Umbilical cord (tissue), 1 donor: ENCODE measurements at regions not wholly inside any gene's neighbourhood (a gene's known extent, or its start where the extent isn't known, plus 50 kb on each side); places are given as distances from the start of the nearest gene placed in this dataset.

ENCODE experiments used
- DNase-seq: peaks from one replicate; pipeline ENCODE4 v3.0.0-alpha.2; 2015; ENCODE audit warnings: low spot score

DNA sequence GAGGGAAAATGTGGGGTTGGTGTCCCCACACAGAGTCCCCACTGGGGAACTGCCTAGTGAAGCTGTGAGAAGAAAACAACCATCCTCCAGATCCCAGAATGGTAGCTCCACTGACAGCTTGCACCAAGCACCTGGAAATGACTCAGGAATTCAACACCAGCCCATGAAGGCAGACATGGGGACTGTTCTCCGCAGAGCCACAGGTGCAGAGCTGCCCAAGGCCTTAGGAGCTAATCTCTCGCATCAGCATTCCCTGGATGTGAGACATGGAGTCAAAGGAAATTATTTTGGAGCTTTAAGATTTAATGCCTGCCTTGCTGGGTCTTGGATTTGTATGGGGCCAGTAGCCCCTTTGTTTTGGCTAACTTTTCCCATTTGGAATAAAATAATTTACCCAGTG is 367.9 kb downstream of the FAM133A start:
- DNase-seq = no peak

DNA sequence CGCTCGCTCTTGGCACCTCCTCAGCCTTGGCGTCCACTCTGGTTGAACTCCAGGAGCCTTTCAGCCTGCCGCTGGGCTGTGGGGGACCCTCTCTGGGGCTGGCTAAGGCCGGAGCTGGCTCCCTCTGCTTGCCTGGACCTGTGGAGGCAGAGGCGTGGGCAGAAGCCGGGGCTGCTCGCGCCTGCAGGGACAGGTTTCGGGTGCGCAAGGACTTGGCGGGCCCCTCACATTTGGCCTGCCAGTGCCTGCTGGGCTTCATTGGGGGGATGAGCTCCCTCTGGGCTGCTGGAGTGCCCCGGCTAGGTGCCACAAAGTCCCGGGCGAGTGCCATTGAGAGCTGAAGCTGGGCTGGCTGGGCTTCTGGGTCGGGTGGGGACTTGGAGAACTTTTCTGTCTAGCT is 371.7 kb downstream of the FAM133A start:
- DNase-seq = no peak

DNA sequence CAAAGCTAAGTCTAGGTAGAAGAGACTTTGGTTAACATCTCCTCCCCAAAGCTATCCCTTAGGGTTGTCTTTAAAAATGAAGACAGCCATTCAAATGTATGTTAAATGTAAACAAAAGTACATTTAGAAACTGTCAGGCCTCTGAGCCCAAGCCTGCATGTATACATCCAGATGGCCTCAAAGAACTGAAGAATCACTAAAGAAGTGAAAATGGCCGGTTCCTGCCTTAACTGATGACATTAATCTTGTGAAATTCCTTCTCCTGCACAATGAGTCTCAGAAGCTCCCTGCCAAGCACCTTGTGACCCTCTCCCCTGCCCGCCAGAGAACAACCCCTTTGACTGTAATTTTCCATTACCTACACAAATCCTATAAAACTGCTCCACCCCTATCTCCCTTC is 377.9 kb downstream of the FAM133A start:
- no peak for DNase-seq

GRCh38 chrX:94053575-94053974 is 379.6 kb downstream of the FAM133A start:
- no peak for DNase-seq

GRCh38 chrX:94057385-94057784 is 383.4 kb downstream of the FAM133A start:
- no peak for DNase-seq

DNA sequence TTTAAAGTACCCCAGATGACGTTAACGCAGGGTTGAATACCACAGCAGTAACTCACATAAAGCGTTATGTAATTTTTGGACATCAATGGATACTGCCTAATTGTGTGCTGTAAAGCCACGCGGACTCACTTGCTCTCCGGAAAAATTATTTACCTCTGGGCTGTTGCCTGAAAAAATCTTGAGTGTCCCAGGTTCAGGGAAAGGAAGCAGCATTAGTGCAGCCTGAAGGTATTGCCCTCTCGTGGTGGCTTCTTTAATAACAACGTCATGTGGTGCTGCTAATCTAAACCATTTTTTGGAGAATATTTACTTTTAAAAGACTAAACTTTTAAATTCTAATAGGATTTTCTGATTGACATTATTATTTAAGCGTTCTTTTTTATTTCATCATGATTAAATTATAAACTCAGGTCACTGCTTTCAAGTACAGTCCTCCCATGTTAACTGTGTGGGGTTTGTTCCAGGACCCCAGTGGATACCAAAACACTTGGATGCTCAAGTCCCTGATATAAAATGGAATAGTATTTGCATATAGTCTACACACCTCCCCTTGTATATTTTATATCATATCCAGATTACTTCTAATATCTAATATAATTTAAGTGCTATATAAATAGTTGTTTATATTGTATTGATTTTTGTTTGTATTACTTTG is 384.8 kb downstream of the FAM133A start:
- DNase-seq = no peak

DNA sequence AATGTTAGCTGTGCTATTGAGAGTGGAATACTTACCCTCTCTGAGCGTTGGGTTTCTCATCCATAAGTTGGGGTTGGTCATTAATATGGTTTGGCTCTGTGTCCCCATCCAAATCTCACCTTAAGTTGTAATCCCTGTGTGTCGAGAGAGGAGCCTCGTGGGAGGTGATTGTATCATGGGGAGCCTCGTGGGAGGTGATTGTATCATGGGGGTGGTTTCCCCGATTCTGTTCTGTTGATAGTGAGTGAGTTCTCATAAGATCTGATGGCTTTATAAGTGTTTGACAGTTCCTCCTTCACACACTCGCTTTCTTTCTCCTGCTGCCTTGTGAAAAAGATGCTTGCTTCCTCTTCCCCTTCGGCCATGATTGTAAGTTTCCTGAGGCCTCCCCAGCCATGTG is 391.1 kb downstream of the FAM133A start:
- DNase-seq = no peak

DNA sequence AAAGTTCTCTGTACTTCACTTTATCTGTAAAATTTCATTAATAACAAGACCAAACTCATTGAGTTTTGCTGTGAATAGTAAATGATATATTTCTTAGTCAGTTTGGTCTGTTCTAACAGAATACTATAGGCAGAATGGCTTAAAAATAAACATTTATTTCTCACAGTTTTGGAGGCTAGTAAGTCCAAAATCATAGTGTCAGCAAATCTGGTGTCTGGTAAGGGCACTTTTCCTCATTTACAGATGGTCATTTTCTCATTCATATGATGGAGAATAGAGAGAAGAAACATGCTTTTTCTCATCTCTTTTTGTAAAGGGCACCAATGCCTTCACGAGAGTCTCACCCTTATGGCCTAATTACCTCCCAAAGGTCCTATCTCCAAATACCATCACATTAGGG is 415.1 kb downstream of the FAM133A start:
- no peak for DNase-seq

DNA sequence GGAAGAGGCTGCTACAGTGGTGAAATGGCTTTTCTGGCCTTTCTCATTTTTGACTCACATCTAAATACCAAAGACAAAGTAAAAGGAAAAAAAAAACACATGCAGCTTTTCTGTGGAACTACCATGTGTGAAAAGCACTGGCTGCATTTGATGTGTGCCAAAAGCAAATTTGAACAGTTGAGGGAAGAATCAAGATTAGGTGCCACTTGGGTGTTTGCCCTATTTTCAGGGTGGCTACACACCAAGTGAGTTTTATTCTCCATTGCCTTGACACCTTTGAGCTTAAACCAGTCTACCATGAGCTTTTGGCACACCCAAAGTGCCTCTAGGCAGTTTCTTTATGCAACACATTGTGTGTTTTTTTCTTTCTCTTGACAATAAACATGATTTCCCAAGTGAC is 423.9 kb downstream of the FAM133A start:
- no peak for DNase-seq

DNA sequence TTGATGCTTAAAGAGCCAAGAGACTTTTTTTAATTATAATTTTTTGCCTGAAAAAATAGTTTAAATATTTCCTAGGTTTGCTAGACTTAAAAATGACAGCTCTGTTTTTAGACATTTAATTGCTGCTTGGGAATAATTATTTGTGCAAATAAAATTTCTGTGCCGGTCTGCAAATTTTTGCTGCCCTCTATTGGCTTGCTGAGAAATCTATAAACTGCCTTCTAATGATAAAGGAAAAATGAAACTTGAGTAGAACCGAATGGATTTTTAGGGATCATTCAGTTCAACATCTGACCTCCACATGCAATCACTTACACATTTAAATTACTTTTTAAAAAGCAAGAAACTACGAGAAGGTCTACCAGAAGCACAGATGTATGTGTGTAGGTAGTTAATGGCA is 434.0 kb downstream of the FAM133A start:
- DNase-seq = no peak

- DNase-seq = no peak
Observed at GRCh38 chrX:94114362-94114761, 440.4 kb downstream of the FAM133A start.

DNA sequence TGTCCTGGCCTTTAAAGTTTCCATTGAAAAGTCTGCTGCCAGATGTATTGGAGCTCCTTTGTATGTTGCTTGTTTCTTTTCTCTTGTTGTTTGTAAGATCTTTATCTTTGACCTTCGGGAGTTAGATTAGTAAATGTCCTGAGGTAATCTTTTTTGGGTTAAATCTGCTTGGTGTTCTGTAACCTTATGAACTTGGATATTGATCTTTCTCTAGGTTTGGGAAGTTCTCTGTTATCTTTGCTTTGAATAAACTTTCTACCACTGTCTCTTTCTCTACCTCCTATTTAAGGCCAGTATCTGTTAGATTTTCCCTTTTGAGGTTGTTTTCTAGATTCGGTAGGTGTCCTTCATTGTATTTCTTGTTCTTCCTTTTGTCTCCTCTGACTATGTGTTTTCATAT is 447.8 kb downstream of the FAM133A start:
- DNase-seq = no peak

GRCh38 chrX:94123062-94123461 is 449.1 kb downstream of the FAM133A start:
- DNase-seq = no peak

- no peak for DNase-seq
Observed at GRCh38 chrX:94162971-94163370, 489.0 kb downstream of the FAM133A start.

GRCh38 chrX:94178145-94178788 is 504.3 kb downstream of the FAM133A start:
- DNase-seq = peak; percentile 0

DNA sequence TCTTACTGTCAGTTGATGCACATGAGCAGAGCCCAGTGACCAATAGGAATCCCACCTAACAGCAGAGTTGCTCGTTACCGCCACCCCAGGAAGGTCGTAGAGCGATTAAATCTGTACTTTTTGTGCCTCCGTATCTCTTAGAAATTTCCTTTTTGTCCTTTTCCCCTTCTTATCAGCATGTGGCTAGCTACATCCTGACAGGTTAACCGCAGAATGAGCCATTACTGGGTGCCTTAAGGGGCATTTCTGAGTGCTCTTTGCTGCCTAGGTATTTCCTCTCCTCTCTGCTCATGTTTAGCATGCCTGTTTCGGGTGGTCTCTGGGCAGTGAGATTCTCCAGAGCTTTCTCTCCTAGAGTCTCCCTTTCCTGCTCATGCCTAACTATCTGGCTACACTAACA is 530.5 kb downstream of the FAM133A start:
- peak; percentile 12 for DNase-seq

- no peak for DNase-seq
Observed at GRCh38 chrX:94216738-94217137, 542.7 kb downstream of the FAM133A start.

- no peak for DNase-seq
Observed at GRCh38 chrX:94252211-94252610, 578.2 kb downstream of the FAM133A start.

DNA sequence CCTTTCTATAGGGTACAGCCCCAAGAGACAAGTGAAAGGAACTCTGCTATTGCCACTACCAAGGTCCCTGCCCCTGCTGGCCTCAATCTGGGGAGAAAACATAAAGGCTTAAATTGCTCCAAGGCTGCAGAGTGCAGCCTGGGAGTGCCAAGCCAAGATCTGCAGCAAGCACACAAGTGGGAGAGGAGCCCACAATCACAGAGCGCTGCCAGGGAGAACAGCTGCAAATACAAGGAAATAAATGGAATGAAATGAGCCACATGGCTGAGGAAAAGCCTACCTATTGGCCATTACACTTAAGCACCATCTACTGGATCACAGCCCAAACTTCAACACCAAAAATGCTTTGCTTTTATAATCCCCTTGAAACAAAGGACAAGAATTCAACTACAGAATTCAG is 582.4 kb downstream of the FAM133A start:
- DNase-seq = no peak

GRCh38 chrX:94265323-94265722 is 591.3 kb downstream of the FAM133A start:
- DNase-seq = no peak

DNA sequence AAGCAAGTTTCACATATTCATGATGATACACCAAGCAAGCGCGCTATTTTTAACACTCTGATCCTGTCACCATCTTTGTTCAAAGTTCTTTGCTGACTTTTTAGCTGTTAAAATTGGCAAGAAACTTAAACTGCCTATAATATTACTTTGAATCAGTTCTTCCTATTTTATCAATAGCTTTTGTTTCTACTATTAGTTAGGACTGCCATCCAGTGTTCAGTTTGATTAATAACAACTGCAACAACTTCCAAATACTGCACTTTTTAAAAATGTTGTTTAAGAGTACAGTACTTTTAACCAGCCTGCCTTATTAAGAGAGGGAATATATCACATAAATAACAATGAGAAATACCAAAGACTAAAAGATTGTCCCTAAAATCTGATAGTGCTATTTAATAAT is 614.3 kb downstream of the FAM133A start:
- no peak for DNase-seq

GRCh38 chrX:94288972-94289371 is 615.0 kb downstream of the FAM133A start:
- no peak for DNase-seq

DNA sequence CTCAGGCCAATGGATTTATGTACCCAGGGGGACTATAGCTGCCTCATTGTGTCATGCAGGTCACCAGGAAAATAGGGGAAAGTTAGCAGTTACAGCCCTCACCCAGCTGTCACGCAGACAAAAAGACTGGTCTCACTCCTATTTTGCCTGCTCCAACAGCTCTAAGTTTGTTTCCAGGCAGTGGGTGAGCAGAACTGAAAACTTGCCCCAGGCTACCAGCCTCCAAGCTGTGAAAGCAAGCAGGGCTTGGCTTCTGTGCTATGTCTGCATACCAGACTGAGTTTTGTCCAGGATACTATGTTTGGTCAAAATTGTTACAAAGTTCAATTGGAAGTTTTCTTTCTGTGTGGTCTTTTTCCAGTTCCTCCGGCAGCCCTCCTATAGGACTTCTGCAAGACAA is 628.4 kb downstream of the FAM133A start:
- no peak for DNase-seq

- DNase-seq = no peak
Observed at GRCh38 chrX:94329182-94329581, 655.2 kb downstream of the FAM133A start.
